PC-9 (cell line): ENCODE measurements at regions not wholly inside any gene's neighbourhood (a gene's known extent, or its start where the extent isn't known, plus 50 kb on each side); places are given as distances from the start of the nearest gene placed in this dataset.

Experiments used
- EZH2 ChIP-seq: fragments of 200-600 bp; sonication (generic); IDR thresholded peaks from 2 replicates; pipeline ENCODE4 v1.8.0; 2017; ENCODE audit warnings: antibody characterized with exemption, low read depth
- TF ChIP-seq, protein P1 (sequence below): fragments of 200-600 bp; sonication (generic); conservative IDR thresholded peaks from 2 replicates; pipeline ENCODE4 v1.6.1; 2017; ENCODE audit warnings: mixed run types, antibody characterized with exemption, mild to moderate bottlenecking, moderate library complexity

DNA sequence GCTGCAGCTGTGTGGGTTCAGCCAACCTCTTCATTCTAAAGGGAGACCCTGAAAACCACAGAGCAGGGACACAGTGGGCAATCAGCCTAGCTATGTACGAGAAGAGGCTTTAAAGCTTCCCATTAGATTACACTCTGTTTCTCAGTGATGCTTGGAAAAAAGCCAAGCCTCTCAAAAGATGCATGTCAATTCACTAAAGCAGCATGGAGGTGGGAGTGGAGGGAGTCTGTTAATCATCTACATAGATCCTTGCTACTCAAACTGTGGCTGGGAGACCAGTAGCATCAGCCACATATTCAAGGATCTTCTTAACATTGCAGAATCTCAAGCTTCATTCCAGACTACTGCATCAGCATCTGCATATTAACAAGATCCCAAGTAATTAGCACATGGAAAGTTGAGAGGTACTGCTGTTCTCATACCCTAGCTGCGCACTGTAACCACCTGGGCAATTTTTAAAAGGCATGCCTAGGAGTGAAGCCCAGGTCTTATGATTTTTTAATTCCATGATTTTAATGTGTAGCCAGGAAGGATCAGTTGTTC, 305.9 kb downstream of the PMP22 start:
- TF ChIP-seq, protein P1, sequence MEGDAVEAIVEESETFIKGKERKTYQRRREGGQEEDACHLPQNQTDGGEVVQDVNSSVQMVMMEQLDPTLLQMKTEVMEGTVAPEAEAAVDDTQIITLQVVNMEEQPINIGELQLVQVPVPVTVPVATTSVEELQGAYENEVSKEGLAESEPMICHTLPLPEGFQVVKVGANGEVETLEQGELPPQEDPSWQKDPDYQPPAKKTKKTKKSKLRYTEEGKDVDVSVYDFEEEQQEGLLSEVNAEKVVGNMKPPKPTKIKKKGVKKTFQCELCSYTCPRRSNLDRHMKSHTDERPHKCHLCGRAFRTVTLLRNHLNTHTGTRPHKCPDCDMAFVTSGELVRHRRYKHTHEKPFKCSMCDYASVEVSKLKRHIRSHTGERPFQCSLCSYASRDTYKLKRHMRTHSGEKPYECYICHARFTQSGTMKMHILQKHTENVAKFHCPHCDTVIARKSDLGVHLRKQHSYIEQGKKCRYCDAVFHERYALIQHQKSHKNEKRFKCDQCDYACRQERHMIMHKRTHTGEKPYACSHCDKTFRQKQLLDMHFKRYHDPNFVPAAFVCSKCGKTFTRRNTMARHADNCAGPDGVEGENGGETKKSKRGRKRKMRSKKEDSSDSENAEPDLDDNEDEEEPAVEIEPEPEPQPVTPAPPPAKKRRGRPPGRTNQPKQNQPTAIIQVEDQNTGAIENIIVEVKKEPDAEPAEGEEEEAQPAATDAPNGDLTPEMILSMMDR, result no peak
- TF ChIP-seq EZH2, result no peak
